HUES64 (cell line): ENCODE measurements at regions not wholly inside any gene's neighbourhood (a gene's known extent, or its start where the extent isn't known, plus 50 kb on each side); places are given as distances from the start of the nearest gene placed in this dataset.

Experiments used
- H3K27ac ChIP-seq: 2 replicates; pipeline ENCODE4 v1.7.0; 2013; ENCODE audit warnings: low read depth, low read length, inconsistent platforms
- H3K27me3 ChIP-seq: 2 replicates; pipeline ENCODE4 v1.6.1; 2013; ENCODE audit warnings: mild to moderate bottlenecking, low read length; ENCODE audit not compliant: insufficient read depth
- H3K36me3 ChIP-seq: 2 replicates; pipeline ENCODE4 v1.6.1; 2013; ENCODE audit warnings: mild to moderate bottlenecking, low read length; ENCODE audit not compliant: insufficient read depth
- H3K4me1 ChIP-seq: 2 replicates; pipeline ENCODE4 v1.6.1; 2013; ENCODE audit warnings: mild to moderate bottlenecking, low read length, moderate library complexity; ENCODE audit not compliant: insufficient read depth
- H3K4me3 ChIP-seq: 2 replicates; pipeline ENCODE4 v1.5.1; 2013; ENCODE audit warnings: mild to moderate bottlenecking, low read length, moderate library complexity
- H3K9ac ChIP-seq: 2 replicates; pipeline ENCODE4 v1.6.1; 2013; ENCODE audit warnings: mild to moderate bottlenecking, low read depth, low read length
- H3K9me3 ChIP-seq: 2 replicates; pipeline ENCODE4 v1.6.1; 2013; ENCODE audit warnings: low read depth, low read length; ENCODE audit not compliant: insufficient read depth
- WGBS: fragments of 150-250, 120-280 bp; methylation state at CpG from one replicate; pipeline ENCODE4 v1.1.7; 2013; ENCODE audit warnings: missing lambda C conversion rate; 5-methylcytosine and 5-hydroxymethylcytosine counted together

GRCh38 chr9:118538959-118539358 is 830.3 kb downstream of the BRINP1 start:
- H3K4me3 ChIP-seq: no peak overlapping the region
- H3K9ac ChIP-seq: no peak overlapping the region
- no peaks in the 10 kb centered on the region for H3K4me1 ChIP-seq
- 98% methylated on average over 2 of the region's 2 CpGs for WGBS
- H3K36me3 ChIP-seq: no peaks in the 10 kb centered on the region
- no peaks in the 10 kb centered on the region for H3K27me3 ChIP-seq
- H3K27ac ChIP-seq: no peak overlapping the region
- H3K9me3 ChIP-seq: no peaks in the 10 kb centered on the region

DNA sequence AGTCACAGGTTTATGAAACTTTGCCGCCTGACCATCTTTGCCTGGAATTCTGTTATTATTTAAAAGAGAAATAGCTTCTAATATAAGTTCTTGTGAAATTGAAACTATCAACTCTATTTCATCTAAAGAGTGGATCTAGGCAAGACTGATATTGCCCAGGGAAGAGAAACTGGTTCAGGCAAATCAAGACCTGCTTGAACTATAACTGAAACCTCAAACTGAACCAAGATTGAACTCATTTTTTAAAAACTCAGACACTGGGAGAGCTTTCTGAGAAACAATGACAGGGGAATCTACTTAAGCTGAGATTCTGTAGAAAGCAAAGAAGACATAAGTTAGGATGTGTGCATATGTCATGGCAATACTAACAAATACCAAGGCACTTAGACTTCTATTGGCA is 815.8 kb downstream of the BRINP1 start:
- Histone ChIP-seq H3K4me3 (no peak overlapping the region), H3K27ac (no peak overlapping the region), H3K4me1 (no peaks in the 10 kb centered on the region), H3K9ac (no peak overlapping the region), H3K9me3 (no peaks in the 10 kb centered on the region), H3K27me3 (no peaks in the 10 kb centered on the region), H3K36me3 (no peaks in the 10 kb centered on the region)
- WGBS: no CpG with 5 or more reads among the region's 1 CpG

DNA sequence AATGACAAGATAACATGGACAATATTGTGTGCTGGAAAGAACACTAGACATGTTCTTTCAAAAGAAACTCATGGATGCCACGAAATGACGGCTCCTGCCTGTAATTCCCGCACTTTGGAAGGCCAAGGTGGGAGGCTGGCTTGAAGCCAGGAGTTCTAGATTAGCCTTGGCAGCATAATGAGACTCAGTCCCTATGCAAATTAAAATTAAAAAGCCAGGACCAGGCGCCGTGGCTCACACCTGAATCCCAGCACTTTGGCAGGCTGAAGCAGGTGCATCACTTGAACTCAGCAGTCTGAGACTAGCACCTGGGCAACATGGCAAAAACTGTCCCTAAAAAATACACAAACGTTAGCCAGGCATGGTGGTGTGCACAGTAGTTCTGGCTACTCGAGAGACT is 814.2 kb downstream of the BRINP1 start:
- Histone ChIP-seq H3K27me3 (no peaks in the 10 kb centered on the region), H3K27ac (no peak overlapping the region), H3K9me3 (no peaks in the 10 kb centered on the region), H3K4me3 (no peak overlapping the region), H3K9ac (no peak overlapping the region), H3K36me3 (no peaks in the 10 kb centered on the region), H3K4me1 (no peaks in the 10 kb centered on the region)
- 95% methylated on average over 7 of the region's 7 CpGs for WGBS

- H3K4me3 ChIP-seq: no peak overlapping the region
- H3K27me3 ChIP-seq: no peaks in the 10 kb centered on the region
- no peaks in the 10 kb centered on the region for H3K4me1 ChIP-seq
- H3K27ac ChIP-seq: no peak overlapping the region
- H3K9ac ChIP-seq: no peak overlapping the region
- H3K9me3 ChIP-seq: no peaks in the 10 kb centered on the region
- no CpG with 5 or more reads among the region's 1 CpG for WGBS
- no peaks in the 10 kb centered on the region for H3K36me3 ChIP-seq
These were observed 811.2 kb downstream of the BRINP1 start for GRCh38 chr9:118558026-118558425.

DNA sequence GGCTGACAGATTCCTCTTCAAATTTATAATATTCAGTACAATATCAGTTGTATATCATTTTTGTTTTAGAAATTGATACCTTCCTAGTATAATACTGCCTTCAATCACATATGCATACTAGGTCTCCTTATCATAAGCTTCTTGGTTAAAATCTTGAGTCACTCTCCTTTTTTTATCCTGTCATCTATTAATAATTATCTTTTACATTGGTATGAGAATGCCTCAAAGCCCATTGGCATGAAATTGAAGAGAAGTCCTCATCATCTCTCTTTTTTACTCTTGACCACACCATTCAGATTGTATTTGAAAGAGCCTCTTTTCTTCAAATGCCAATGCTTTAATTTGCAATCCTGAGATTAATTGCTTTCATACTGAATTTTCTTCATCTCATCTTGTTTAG is 810.3 kb downstream of the BRINP1 start:
- no peak overlapping the region for H3K27ac ChIP-seq
- no peaks in the 10 kb centered on the region for H3K27me3 ChIP-seq
- no peaks in the 10 kb centered on the region for H3K9me3 ChIP-seq
- no peaks in the 10 kb centered on the region for H3K4me1 ChIP-seq
- no peak overlapping the region for H3K9ac ChIP-seq
- H3K36me3 ChIP-seq: no peaks in the 10 kb centered on the region
- H3K4me3 ChIP-seq: no peak overlapping the region

DNA sequence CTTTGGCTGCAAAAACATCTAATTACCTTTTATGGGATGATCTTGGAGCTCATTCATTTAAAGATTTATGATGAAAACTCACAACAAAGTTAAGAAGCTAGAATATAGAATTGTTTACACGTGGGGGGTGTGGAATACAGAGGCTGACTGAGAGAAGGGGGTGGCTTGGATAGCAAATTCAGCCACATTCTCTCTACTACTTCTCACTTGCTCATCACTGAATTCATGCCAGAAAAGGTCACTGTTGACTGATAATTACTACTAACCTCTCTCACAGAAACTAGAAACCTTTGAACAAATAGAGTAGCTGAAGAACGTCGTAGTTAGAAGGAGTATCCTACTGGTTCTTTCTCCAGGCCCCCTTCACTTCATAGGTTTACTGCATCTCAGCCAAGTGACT is 808.2 kb downstream of the BRINP1 start:
- Histone ChIP-seq H3K27me3 (no peaks in the 10 kb centered on the region), H3K36me3 (no peaks in the 10 kb centered on the region), H3K9ac (no peak overlapping the region), H3K4me3 (no peak overlapping the region), H3K4me1 (no peaks in the 10 kb centered on the region), H3K9me3 (no peaks in the 10 kb centered on the region), H3K27ac (no peak overlapping the region)
- 98% methylated on average over 2 of the region's 3 CpGs for WGBS

GRCh38 chr9:118563677-118564076 is 805.6 kb downstream of the BRINP1 start:
- no peak overlapping the region for H3K4me3 ChIP-seq
- H3K27me3 ChIP-seq: no peaks in the 10 kb centered on the region
- no peaks in the 10 kb centered on the region for H3K36me3 ChIP-seq
- no peaks in the 10 kb centered on the region for H3K9me3 ChIP-seq
- no peak overlapping the region for H3K9ac ChIP-seq
- no peaks in the 10 kb centered on the region for H3K4me1 ChIP-seq
- 91% methylated on average over 2 of the region's 2 CpGs for WGBS
- H3K27ac ChIP-seq: no peak overlapping the region

- Histone ChIP-seq H3K36me3 (no peaks in the 10 kb centered on the region), H3K4me1 (no peaks in the 10 kb centered on the region), H3K4me3 (no peak overlapping the region), H3K9me3 (no peaks in the 10 kb centered on the region), H3K27ac (no peak overlapping the region), H3K9ac (no peak overlapping the region), H3K27me3 (no peaks in the 10 kb centered on the region)
- 93% methylated on average over 1 of the region's 2 CpGs for WGBS
These were observed 801.4 kb downstream of the BRINP1 start for GRCh38 chr9:118567861-118568260.

DNA sequence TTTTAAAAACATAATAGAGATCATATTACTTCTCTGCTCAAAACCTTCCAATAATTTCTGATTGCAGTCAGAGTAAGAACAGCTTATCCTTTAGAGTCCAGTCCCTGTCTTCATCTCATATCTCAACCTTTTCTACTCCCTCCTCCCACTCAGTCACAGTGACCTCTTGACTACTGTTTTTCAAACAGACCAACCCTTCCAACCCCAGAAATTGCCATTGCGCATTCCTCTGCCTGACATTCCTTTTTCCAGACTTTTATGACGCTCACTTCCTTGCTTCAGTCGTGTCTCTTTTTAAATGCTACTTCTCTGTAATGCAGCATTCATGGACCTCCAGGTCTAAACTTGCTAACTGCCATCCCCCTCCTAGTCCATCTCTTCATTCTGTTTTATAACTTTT is 800.5 kb downstream of the BRINP1 start:
- 86% methylated on average over 3 of the region's 3 CpGs for WGBS
- Histone ChIP-seq H3K9me3 (no peaks in the 10 kb centered on the region), H3K27ac (no peak overlapping the region)

GRCh38 chr9:118569148-118569547 is 800.1 kb downstream of the BRINP1 start:
- 93% methylated on average over 3 of the region's 3 CpGs for WGBS
- H3K9me3 ChIP-seq: no peaks in the 10 kb centered on the region
- no peak overlapping the region for H3K4me3 ChIP-seq

More for the DNA sequence above, 800.5 kb downstream of the BRINP1 start:
- Histone ChIP-seq H3K4me1 (no peaks in the 10 kb centered on the region), H3K9ac (no peak overlapping the region), H3K36me3 (no peaks in the 10 kb centered on the region), H3K4me3 (no peak overlapping the region), H3K27me3 (no peaks in the 10 kb centered on the region)

GRCh38 chr9:118570066-118570465 is 799.2 kb downstream of the BRINP1 start:
- Histone ChIP-seq H3K27me3 (no peaks in the 10 kb centered on the region), H3K9me3 (no peaks in the 10 kb centered on the region)
- 85% methylated on average over 3 of the region's 3 CpGs for WGBS

More at GRCh38 chr9:118569148-118569547, 800.1 kb downstream of the BRINP1 start:
- Histone ChIP-seq H3K27ac (no peak overlapping the region), H3K36me3 (no peaks in the 10 kb centered on the region), H3K9ac (no peak overlapping the region), H3K4me1 (no peaks in the 10 kb centered on the region), H3K27me3 (no peaks in the 10 kb centered on the region)

DNA sequence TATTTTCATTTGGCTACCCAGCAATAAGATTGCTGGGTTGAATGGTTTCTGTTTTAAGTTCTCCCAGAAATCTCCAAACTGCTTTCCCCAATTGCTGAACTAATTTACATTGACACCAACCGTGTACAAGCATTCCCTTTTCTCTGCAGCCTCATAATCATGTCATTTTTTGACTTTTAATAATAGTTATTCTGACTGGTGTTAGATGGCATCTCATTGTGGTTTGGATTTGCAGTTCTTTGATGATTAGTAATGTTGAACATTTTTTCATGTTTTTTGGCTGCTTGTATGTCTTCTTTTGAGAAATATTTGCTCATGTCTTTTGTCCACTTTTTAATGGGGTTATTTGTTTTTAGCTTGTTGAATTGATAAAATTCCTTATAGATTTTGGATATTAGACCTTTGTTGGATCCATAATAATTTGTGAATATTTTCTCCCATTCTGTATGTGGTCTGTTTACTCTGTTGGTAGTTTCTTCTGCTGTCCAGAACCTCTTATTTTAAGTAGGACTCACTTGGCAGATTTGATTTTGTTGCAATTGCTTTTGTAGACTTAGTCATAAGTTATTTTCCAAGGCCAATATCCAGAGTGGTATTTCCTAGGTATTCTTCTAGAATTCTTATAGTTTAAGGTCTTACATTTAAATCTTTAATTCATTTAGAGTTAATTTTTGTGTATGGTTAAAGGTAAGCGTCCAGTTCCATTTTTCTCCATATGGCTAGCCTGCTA is 793.7 kb downstream of the BRINP1 start:
- H3K27ac ChIP-seq: no peak overlapping the region
- peaks cover 15% of the 10 kb centered on the region; the same call in 1 of the 2 replicates for H3K9me3 ChIP-seq
- H3K9ac ChIP-seq: no peak overlapping the region
- no peaks in the 10 kb centered on the region for H3K27me3 ChIP-seq
- WGBS: 50% methylated on average over 2 of the region's 2 CpGs
- H3K4me1 ChIP-seq: no peaks in the 10 kb centered on the region
- no peaks in the 10 kb centered on the region for H3K36me3 ChIP-seq
- no peak overlapping the region for H3K4me3 ChIP-seq

More at GRCh38 chr9:118570066-118570465, 799.2 kb downstream of the BRINP1 start:
- H3K36me3 ChIP-seq: no peaks in the 10 kb centered on the region
- H3K9ac ChIP-seq: no peak overlapping the region
- H3K4me1 ChIP-seq: no peaks in the 10 kb centered on the region
- no peak overlapping the region for H3K27ac ChIP-seq
- no peak overlapping the region for H3K4me3 ChIP-seq
